ENCODE measurements at regions not wholly inside any gene's neighbourhood (a gene's known extent, or its start where the extent isn't known, plus 50 kb on each side); places are given as distances from the start of the nearest gene placed in this dataset.

DNA sequence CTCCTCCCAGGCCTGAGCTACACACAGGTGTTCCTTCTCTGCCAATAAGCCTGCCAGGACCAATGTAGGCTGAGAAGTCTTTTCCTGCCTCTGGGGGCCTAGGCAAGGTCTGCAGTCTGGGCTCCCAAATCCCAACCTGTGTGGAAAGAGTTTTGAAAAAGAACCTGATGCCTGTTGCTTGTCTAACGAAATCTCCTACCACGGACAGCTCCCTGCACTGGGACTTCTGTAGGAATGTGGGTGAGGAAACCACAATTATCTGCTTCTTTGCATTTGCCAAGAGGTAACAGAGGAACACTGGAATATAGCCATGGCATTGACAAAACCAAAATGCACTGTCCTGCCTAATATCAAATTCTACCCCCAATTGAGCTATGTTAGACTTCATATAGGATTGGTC is 877.0 kb upstream of the TMEM132C start:
- TF ChIP-seq POLR2A (IDR thresholded peaks at IDR 0.05) (no peak), CTCF (IDR thresholded peaks at IDR 0.05) (no peak), POLR2AphosphoS5 (IDR thresholded peaks at IDR 0.05) (no peak)

Data from prostate gland (tissue), 2 donors.